ENCODE measurements at regions not wholly inside any gene's neighbourhood (a gene's known extent, or its start where the extent isn't known, plus 50 kb on each side); places are given as distances from the start of the nearest gene placed in this dataset.
A peak's percentile ranks its signal among the peaks of the same experiment; 100 is the strongest.
"Not testable (repeated sequence)": the region's sequence is repeated elsewhere in the genome, so short reads cannot be mapped to it uniquely, and the experiment has no call there.

DNA sequence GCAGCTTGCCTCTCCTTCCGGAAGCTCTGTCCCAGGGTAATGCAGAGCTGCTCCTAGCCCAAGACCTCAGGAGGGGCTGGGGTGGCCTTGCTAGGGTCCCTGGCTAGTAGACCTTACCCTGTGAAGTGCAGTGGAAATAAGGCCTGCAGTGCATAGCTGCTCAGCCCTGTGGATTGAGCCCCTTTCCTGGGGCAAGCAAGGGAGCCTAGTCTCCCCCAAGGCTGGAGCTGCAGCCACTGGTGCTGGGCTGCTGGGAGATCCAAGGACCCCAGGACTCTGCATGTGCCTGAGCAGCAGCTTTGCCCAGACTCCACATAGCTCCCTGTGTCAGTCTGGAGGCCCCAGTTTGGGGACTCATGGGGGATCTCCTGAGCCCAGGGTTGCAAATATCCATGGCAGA lies 57.9 kb downstream of the FANCF start:
- DNase-seq (ENCODE audit: low spot score) (no peak), FAIRE-seq (no peak)

DNA sequence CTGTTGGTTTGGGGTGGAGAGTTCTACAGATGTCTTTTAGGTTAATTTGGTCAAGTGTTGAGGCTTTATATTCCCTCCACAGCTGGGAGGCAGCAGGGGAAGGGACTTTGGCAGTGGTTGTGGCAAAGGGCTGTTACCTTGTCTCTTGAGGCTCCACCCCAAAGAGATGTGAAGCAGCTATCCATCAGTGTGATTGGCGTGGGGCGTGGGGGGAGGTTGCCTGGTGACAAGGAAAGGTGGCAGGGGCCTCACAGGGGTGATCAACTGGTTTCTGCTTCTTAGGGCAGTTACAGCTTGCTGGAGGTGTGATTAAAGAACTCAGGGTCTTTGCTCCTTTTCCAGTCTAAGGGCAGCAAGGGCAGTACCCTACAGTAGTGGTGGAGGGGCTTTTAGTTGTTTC lies 59.3 kb downstream of the FANCF start:
- no peak for DNase-seq (ENCODE audit: low spot score)
- no peak for FAIRE-seq

DNA sequence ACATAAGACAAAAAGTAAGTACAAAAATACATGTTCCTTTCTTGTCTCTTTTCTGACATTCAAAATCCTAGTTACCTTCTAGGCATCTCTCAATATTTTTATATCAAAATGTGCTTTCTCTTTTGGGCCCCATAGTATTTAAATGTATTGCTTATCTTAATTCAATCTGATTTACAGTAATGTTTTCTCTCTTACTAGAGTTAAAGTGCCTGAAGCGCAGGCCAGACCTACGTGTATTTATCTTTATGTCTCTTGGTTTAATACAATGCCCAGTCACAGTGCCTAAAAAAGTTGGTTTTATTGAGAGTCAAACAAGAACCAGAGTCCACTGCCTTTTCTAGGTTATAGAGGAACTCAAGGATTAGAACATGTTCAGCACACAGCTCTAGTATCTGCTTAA lies 64.3 kb downstream of the FANCF start:
- FAIRE-seq = no peak
- no peak for DNase-seq (ENCODE audit: low spot score)

DNA sequence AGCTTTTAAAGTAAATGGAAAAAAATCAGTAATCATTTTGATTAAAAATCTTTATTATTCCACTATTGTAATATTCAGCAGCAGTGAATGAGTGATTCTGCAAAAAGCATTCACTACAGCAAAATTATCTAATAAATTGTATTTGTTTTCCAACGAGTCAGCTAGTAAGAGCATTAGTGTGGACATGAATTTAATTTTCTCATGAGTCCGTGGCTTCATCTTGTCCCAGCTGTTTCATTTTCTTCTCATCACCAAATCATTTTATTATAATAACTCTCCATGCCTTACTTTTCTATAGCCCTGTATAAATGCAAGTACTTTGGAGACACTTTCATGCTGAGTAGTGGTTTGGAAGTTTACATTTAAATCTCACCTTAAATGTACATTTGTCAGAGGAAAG lies 66.2 kb downstream of the FANCF start:
- no peak for FAIRE-seq
- DNase-seq (ENCODE audit: low spot score) = no peak

DNA sequence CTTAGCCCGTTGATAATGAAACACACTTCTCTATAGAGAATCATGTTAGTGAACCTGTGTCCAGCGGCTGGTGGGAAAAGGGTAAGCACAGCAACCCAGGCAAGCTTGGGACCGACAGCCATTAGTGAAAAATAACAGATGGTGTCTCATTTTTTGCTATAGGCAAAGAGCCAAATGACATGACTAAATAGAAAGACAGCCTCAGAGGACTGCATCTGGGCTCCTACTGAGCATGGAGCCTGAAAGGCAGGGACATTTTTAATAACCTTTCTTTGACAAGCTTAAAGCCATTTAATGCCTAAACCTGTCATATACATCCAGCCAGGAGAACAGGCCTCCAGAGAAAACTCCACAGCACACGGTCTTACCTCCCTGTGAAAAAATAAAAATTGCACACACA lies 67.0 kb downstream of the FANCF start:
- peak; percentile 5 for DNase-seq (ENCODE audit: low spot score)

DNA sequence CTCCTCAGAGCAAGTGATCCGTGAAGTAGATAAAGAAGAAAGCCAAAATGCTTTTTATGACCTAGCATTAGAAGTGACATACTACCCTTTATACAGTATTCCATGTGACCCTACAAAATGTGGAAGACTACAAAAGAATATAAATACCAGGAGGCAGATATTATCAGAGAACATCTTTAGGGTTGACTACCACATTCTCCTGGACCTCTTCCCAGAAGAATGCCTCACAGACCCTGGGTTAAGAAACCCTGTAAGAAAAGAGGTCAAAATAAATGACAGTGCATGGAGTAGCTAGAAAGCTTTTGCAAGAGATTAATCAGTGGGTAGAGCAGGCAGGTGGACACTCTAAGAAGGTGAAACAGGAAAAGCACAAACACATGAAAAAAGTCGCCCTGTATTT lies 69.2 kb downstream of the FANCF start:
- FAIRE-seq (no peak), DNase-seq (ENCODE audit: low spot score) (no peak)

More for the DNA sequence above, 67.0 kb downstream of the FANCF start:
- no peak for FAIRE-seq

DNA sequence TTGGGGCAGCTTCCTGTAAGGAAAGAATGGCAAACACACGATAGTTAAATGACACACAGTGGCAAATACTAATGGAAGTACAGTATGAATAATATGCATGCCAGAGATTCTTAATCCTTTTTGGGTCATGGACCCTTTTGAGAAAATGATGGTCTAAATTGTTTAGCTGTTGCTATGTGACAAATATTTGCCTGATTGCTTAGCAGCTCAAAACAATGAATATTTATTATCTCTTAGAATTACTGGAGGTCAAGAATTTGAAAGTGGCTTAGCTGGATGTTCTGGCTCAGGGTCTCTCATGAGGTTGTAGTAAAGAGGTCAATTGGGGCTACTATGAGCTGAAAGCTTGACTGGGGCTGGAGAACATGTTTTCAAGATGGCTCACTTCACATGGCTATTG lies 69.7 kb downstream of the FANCF start:
- DNase-seq (ENCODE audit: low spot score) = no peak
- no peak for FAIRE-seq

DNA sequence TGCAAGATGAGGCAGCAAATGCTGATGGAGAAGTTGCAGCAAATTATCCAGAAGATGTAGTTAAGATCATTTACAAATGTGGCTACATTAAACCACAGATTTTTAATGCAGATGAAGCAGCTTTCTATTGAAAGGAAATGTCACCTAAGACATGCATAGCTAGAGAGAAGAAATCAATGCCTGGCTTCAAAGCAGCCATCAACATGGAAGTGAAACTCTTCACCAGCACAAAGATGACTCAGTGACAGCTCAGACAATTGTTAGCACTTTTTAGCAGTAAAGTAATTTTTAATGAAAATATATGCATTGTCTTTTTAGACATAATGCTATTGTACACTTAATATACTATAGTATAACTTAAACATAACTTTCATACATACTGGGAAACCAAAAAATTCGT lies 71.4 kb downstream of the FANCF start:
- DNase-seq (ENCODE audit: low spot score) (no peak), FAIRE-seq (no peak)

DNA sequence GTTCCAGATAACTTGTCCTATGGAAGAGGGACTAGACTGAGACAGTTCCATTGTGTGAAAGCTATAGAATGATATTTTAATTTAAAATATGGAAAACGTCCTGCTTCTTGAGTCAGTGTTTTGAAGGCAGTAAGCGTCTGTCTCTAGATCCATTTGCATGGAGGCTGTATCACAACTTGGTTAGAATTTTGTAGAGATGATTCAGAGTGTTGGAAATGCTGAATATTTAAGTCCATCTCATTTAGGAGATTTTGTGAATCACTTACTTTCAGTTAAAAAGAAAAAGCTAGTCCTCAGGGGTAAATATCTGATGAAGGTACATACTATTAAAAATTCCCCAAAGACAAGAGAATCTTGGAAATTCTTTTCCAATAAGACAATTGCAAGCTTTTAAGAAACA lies 72.7 kb downstream of the FANCF start:
- DNase-seq (ENCODE audit: low spot score) (no peak), FAIRE-seq (no peak)

DNA sequence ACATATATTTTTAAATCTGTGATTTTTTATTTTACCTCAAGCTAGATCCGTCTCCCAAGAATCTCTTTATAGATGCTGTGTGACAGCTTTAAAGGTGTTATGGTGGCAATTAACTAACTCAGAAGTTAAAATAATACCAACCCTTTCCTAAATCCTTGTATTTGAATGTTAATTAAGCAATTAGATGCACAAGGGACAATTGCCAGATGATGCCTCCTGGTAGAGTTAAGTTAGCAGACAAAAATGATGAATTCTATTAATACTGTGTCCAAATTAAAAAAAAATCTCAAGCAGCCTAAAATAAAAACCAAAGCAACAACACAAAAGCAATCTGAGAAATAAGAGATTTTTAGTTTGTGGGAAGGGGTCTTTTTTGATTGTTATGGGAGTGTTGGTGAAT lies 78.9 kb downstream of the FANCF start:
- no peak for FAIRE-seq
- DNase-seq (ENCODE audit: low spot score) = no peak

DNA sequence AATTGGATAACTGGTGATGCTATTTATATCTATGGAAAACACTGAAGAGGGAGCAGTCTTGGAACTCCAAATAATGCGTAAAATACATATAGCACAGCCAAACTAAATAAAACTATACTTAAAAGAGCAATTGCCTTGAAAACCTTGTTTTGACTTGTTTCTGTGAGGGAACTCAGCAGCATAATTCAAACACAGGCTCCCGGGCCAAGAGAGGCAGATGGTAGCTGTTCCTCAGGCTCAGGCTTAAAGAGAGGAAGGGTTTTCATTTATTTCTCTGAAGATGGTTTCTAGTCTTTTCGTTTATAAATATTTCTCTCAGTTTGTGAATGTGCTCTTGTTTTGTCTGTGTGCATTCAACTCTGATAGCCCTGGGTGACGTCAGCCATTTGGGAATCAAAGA lies 82.4 kb downstream of the FANCF start:
- DNase-seq (ENCODE audit: low spot score) (no peak), FAIRE-seq (no peak)

DNA sequence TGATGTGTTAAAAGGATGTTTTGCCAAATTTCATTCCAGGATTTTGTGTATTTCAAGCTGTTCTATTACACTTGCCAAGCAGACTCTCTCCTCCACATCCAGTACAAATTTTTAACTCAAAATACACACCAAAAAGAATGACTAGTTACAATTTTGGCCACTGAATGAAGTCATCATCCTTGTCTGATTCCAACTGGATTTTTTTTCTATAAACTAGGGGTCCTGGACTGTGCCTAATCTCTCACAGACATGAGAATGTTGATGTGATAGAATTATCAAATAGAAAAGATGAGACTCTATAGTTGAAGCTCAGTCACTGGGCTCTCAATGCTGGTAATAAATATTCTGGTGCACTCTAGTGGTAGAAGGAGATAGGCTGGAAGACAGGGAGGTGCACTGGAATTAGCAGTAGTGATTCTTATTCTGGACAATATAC lies 85.8 kb downstream of the FANCF start:
- FAIRE-seq (no peak), DNase-seq (ENCODE audit: low spot score) (peak; percentile 20)

DNA sequence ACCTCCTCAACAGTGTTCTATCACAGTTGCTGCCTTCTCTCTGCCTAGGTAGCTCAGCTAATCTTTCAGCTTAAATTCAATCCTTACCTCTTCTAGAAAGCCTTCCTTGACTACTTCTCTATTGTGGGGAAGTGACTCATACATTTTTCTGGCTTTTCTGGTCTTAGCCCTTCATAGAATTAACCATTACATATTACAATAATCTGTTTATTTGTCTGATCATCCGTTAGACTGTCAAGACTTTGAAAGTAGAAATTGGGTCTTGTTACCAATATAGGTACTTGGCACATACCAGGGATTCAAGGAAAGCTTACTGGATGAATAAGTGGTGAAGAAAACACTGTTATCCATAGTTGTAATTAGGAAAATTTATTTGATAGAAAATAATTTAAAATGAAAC lies 89.6 kb downstream of the FANCF start:
- no peak for FAIRE-seq
- DNase-seq (ENCODE audit: low spot score) = peak; percentile 19

DNA sequence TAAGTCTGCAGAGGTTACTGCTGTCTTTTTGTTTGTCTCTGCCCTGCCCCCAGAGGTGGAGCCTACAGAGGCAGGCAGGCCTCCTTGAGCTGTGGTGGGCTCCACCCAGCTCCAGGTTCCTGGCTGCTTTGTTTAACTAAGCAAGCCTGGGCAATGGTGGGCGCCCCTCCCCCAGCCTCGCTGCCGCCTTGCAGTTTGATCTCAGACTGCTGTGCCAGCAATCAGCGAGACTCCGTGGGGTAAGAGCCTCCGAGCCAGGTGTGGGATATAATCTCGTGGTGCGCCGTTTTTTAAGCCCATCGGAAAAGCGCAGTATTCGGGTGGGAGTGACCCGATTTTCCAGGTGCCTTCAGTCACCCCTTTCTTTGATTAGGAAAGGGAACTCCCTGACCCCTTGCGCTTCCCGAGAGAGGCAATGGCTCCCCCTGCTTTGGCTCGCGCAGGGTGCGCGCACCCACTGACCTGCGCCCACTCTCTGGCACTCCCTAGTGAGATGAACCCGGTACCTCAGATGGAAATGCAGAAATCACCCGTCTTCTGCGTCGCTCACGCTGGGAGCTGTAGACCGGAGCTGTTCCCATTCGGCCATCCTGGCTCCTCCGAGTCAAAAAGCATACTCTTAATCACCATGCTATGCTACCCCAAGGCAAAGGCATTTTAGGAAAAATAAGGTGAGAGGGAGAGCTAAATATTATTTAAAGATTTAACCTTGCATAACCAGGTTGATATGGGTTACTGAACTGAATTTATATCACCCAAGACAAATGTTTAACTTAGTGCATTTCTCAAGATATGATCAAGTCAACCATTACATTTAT lies 96.8 kb downstream of the FANCF start:
- not testable (repeated sequence) for DNase-seq (ENCODE audit: low spot score); FAIRE-seq

DNA sequence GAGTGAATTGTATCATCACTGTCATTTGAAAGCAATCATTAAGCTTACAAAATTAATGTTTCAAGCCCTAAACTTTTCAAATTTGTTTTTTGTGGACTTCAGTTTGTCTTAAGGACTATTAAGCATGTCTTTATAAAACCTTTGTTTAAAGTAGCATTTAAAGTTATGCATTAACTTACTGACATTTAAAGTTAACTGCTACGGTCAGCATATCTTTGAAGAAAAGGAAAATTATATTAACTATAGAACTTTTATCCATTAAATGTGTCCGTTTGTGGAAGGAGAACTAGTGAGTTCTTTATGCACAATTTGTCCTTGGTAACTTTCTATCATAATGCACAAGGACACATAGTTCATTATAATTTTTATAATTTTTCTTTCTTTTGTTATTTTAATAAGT lies 103.4 kb downstream of the FANCF start:
- no peak for FAIRE-seq

DNA sequence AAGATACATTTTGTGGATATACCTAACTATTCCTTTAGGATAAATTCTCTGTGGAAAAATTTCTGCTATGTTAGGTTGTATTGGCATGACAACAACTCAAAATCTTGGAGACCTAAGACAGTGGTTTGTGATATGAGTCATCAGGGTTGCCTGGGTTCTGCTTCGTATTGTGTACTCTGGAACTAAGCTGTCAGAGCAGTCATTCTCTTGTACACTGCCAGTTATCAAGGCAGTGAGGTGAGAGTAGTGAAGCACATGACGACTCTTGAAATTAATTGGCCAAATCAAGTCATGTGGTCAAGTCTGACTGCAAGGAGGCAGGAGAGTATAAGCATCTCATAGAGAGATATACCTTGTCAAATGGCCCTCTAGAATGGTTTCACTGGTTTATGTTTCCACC lies 104.4 kb downstream of the FANCF start:
- FAIRE-seq (peak; percentile 72), DNase-seq (ENCODE audit: low spot score) (peak; percentile 48)

More for the DNA sequence above, 103.4 kb downstream of the FANCF start:
- DNase-seq (ENCODE audit: low spot score) = no peak

DNA sequence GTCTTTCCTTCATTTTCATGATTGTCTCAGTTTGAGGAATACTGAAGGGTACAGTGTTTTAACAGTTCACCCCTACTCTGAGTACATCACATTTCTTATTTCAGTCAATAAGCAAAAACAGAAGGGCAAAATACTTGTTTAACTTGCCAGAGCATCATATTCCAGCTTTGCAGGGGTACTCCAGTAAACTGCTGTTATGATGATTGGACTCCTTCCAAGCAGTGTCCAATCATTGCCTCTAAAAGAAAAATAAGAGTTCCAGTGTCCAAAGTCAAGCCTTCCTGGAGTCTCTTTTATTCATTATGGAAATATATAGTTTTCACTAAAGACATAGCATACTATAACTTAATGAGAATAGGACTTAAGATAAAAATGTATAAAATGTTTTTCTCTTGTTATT lies 105.1 kb downstream of the FANCF start:
- FAIRE-seq (no peak), DNase-seq (ENCODE audit: low spot score) (no peak)

DNA sequence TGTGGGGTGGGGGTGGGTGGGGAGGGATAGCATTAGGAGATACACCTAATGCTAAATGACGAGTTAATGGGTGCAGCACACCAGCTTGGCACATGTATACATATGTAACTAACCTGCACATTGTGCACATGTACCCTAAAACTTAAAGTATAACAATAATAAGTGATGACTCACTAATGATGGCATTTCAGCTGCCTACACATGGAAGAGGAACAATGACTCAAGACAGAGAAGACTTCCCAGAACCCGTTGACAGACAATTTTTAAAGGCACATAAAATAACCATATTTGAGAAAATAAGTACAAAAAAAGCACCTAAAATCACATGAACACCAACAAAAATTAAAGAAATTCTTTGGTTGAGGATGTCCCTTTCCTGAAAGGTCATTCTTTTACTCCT lies 107.3 kb downstream of the FANCF start:
- FAIRE-seq = not testable (repeated sequence)
- DNase-seq (ENCODE audit: low spot score) = peak; percentile 14

DNA sequence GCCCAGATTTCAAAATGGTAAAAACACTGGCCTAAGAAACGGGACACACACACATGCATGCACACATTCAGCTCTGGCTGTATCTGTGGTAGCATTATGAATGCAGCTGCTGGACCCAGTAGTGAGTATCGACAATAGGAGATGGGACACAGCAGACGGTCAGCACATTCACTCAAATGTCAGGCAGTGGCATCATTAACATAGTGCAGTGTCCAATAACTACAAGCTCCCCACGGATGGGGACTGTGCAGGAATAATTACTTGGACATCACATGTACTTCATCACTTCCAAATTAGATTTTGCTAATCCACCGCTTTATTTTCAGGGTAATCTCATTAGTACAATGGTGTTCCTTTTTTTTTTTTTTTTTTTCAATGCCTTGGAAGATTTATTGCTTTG lies 109.5 kb downstream of the FANCF start:
- no peak for DNase-seq (ENCODE audit: low spot score)
- FAIRE-seq = no peak

DNA sequence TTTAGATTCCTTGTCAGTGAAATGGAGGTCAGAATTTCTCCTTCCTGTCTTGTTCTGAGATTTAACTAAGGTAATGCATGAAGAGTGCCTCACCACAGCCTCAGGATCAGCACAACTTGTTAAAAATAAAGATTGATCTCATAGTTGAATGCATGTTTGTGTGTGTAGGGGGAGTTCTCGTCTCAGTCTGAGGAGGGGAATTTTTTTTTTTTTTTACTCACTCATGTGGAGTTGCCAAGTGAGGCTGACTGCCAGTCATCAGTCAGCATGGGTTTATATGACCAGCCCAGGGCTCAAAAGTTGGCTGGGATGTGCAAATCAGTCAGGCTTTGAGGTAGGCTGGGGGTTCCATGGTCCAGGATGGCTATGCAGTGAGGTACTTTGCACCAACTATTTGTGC lies 113.2 kb downstream of the FANCF start:
- FAIRE-seq = no peak
- DNase-seq (ENCODE audit: low spot score) = no peak

DNA sequence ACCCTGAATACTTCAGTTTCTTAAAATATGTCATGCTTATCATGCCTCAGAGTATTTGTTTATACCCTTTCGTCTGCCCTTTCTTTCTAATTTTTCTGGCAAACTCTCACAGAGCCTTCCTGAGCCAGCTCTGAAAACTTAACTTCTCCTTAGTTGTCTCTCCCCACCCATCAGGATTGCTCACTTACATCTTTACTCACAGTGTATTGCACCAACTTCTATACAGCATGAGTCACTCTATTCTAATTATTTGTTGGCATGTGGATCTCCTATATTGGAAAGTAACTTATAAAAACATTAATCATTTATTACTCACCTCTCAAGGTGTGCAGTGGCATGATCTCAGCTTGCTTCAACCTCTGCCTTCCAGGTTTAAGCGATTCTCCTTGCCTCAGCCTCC lies 114.9 kb downstream of the FANCF start:
- FAIRE-seq = no peak
- DNase-seq (ENCODE audit: low spot score) = no peak

DNA sequence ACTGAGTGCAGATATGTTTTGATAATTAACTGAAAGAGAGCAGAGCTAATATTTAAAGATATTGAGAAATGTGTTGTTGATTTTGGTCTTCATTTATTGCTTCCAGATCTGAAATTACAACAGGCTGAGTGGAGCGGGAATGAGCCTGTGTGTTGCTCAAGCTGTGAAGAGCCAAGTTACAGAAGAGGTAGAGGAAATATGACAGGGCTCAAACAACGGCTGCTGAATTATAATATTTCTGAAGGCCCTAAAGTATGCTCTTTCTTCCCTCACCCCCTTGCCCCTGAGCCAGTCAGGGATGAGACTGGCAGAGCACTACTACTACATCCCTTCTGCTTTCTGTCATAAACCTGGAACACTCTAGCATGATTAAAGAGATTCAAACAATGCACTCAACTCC lies 115.6 kb downstream of the FANCF start:
- FAIRE-seq (no peak), DNase-seq (ENCODE audit: low spot score) (no peak)

DNA sequence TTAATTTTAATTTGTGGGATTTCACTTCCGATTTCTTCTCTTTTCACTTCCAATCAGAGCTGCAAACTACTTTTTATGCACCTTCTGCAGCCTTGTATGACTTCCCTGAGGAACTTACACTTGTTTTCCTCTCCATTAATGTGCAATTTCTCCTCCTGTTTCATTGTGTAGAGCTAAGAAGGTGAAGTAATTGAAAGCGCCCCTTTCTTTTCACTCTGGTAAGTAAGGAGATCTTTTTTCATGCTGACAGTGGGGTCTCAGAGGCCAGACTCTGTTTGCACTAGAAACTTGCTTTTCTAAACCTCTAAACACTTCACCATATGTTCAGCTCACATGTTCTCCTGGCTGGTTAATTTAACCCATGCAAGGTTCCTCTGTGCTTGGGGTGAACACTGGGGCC lies 117.0 kb downstream of the FANCF start:
- FAIRE-seq = no peak

DNA sequence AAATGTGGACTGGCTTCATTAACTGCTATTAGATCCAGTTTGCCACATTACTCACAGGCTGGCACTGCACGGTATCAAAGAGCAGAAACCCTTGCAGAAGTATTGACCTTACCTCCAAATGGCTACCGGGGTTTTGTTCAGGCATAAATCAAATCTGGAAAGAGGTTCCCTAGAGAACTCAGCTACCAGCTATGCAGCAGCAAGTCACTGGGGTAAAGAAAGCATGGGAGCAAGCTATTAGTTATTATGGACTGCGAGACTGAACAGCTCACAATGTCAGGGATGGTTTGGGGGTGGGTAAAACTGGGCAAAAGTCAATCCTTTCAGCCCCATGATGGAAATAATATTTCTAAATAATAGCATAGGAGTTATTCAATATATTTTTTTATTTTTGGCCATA lies 128.1 kb downstream of the FANCF start:
- DNase-seq (ENCODE audit: low spot score) (no peak), FAIRE-seq (no peak)

More for the DNA sequence above, 117.0 kb downstream of the FANCF start:
- no peak for DNase-seq (ENCODE audit: low spot score)
